CD4-positive, CD25-positive, alpha-beta regulatory T cell (primary cell): ENCODE measurements at regions not wholly inside any gene's neighbourhood (a gene's known extent, or its start where the extent isn't known, plus 50 kb on each side); places are given as distances from the start of the nearest gene placed in this dataset.

ENCODE experiments used
- ATAC-seq, 2 donors: fragments of 150-1000 bp; cut with Tn5 transposase; one replicate each; pipeline ENCODE4 v1.10.0; 2021; ENCODE audit warnings: low read depth in 2 of 2, moderate number of reproducible peaks in 2 of 2, moderate library complexity in 1 of 2
- DNase-seq, 3 donors: peaks; one replicate each; pipeline versions ENCODE4 v3.0.0 to v3.0.0-alpha.2; 2012 to 2022; ENCODE audit warnings: mixed read lengths in 1 of 3
- H3K27ac ChIP-seq: one replicate; pipeline ENCODE4 v1.7.0; 2013; ENCODE audit warnings: mild to moderate bottlenecking, low read length; ENCODE audit not compliant: insufficient read depth, poor library complexity, severe bottlenecking
- H3K27me3 ChIP-seq: one replicate; pipeline ENCODE4 v1.7.0; 2013; ENCODE audit warnings: low read length; ENCODE audit not compliant: control insufficient read depth, insufficient read depth
- H3K36me3 ChIP-seq: one replicate; pipeline ENCODE4 v1.7.0; 2013; ENCODE audit warnings: mild to moderate bottlenecking, low read length, moderate library complexity; ENCODE audit not compliant: control insufficient read depth, insufficient read depth
- H3K4me1 ChIP-seq: 2 replicates; pipeline ENCODE4 v1.7.0; 2013; ENCODE audit warnings: mild to moderate bottlenecking, low read length; ENCODE audit not compliant: insufficient read depth, control insufficient read depth, poor library complexity, severe bottlenecking
- H3K4me3 ChIP-seq: one replicate; pipeline ENCODE4 v1.7.0; 2013; ENCODE audit warnings: low read depth, mild to moderate bottlenecking, low read length, moderate library complexity
- H3K9me3 ChIP-seq, 2 experiments: 1 replicate in 1 of 2; 2 replicates in 1 of 2; pipeline ENCODE4 v1.7.0; 2013; ENCODE audit warnings: low read length in 2 of 2, mild to moderate bottlenecking in 1 of 2, moderate library complexity in 1 of 2; ENCODE audit not compliant: control insufficient read depth in 2 of 2
- H3K27ac Mint-ChIP-seq, 3 donors: one replicate each; pipeline ENCODE4 v1.8.0; 2020 to 2022; ENCODE audit warnings: mild to moderate bottlenecking in 3 of 3, mixed read lengths in 3 of 3, moderate library complexity in 2 of 3
- H3K27me3 Mint-ChIP-seq: one replicate; pipeline ENCODE4 v1.8.0; 2022; ENCODE audit warnings: mild to moderate bottlenecking, mixed read lengths
- H3K36me3 Mint-ChIP-seq: one replicate; pipeline ENCODE4 v1.8.0; 2020; ENCODE audit warnings: mixed read lengths
- H3K4me1 Mint-ChIP-seq, 4 donors: one replicate each; pipeline ENCODE4 v1.8.0; 2020 to 2022; ENCODE audit warnings: mixed read lengths in 4 of 4, mild to moderate bottlenecking in 1 of 4
- H3K4me3 Mint-ChIP-seq, 4 donors: one replicate each; pipeline ENCODE4 v1.8.0; 2020 to 2022; ENCODE audit warnings: mild to moderate bottlenecking in 4 of 4, mixed read lengths in 4 of 4, moderate library complexity in 3 of 4
- H3K9me3 Mint-ChIP-seq, 7 donors: one replicate each; pipeline ENCODE4 v1.8.0; 2020 to 2022; ENCODE audit warnings: mixed read lengths in 7 of 7, mild to moderate bottlenecking in 3 of 7, moderate library complexity in 2 of 7

DNA sequence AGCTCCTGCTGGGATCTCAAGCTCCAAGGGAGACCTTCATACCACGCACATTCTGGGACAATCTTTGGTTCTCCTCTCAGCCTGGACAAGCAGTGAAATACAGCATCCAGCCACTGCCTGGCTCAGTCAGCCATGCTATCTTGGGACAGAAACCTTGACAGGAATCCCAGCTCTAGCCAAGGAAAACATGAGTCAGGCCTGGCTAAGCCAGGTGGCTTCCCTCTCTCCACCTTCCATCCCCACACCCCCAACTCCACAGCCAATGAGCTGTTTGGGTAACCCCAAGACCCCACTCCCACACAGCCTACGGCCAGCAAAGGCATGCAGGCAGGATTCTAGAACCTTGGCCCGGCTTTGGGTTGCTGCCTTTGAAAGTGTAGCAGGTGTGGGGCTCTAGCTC, 64.9 kb downstream of the MCFD2 start:
- ATAC-seq, result no peak
- Histone ChIP-seq H3K27me3 (no peaks in the 10 kb centered on the region), H3K27ac (no peak overlapping the region), H3K4me1 (no peaks in the 10 kb centered on the region), H3K9me3 (no peaks in the 10 kb centered on the region), H3K4me3 (no peak overlapping the region), H3K36me3 (no peaks in the 10 kb centered on the region)
- no peak overlapping the region for H3K4me3 Mint-ChIP-seq
- no peaks in the 10 kb centered on the region for H3K36me3 Mint-ChIP-seq
- no peak for DNase-seq
- H3K9me3 Mint-ChIP-seq, result peaks cover 0 to 2% (median 0%) of the 10 kb centered on the region in 7 donors
- H3K27me3 Mint-ChIP-seq, result peaks cover 21% of the 10 kb centered on the region
- no peaks in the 10 kb centered on the region for H3K4me1 Mint-ChIP-seq
- no peak overlapping the region for H3K27ac Mint-ChIP-seq

DNA sequence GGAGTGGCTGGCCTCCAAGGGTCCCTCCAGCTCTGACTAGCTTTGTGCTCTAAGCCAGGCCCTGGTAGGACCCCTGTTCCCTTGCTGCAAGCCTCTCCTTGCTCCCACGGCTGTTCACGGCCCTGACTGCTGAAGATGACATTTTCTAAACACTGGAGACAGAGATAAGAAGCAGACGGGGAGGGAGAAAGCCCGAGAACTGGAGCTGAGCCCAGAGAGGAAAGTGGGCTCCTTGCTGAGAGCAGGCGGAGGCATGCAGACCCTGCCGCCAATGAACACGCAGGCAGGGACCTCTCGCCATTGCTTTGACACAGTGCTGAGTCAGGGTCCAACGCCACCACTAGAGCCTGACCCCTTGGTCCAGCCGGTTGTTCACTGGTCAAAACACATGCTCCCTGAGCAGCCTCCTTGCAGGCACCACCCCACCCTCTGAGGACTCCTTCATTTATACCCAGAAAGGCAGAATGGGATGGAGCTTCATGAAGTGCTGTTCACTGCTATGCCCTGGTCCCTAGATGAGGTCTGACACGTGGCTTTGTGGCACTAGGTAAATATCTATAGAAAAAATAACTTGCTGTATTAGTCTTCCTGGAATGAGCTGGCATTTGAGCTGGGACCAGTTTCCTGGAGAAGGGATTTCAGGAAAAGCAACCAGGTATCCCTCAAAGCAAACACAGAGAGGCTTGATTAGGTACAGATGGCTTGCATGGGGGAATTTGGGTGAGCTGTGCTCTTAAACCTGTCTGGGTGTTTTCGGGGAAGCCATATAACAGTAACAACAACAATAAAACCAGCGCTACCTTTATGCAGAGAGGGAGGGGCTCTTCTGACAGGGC, 65.7 kb downstream of the MCFD2 start:
- ATAC-seq (no peak), DNase-seq (no peak)
- Histone ChIP-seq H3K9me3 (no peaks in the 10 kb centered on the region), H3K36me3 (no peaks in the 10 kb centered on the region), H3K4me1 (no peaks in the 10 kb centered on the region), H3K27ac (no peak overlapping the region), H3K4me3 (no peak overlapping the region), H3K27me3 (no peaks in the 10 kb centered on the region)
- H3K27me3 Mint-ChIP-seq, result peaks cover 21% of the 10 kb centered on the region
- peaks cover 0 to 2% (median 0%) of the 10 kb centered on the region in 7 donors for H3K9me3 Mint-ChIP-seq
- no peak overlapping the region for H3K4me3 Mint-ChIP-seq
- no peaks in the 10 kb centered on the region for H3K36me3 Mint-ChIP-seq
- H3K27ac Mint-ChIP-seq, result no peak overlapping the region
- no peaks in the 10 kb centered on the region for H3K4me1 Mint-ChIP-seq

DNA sequence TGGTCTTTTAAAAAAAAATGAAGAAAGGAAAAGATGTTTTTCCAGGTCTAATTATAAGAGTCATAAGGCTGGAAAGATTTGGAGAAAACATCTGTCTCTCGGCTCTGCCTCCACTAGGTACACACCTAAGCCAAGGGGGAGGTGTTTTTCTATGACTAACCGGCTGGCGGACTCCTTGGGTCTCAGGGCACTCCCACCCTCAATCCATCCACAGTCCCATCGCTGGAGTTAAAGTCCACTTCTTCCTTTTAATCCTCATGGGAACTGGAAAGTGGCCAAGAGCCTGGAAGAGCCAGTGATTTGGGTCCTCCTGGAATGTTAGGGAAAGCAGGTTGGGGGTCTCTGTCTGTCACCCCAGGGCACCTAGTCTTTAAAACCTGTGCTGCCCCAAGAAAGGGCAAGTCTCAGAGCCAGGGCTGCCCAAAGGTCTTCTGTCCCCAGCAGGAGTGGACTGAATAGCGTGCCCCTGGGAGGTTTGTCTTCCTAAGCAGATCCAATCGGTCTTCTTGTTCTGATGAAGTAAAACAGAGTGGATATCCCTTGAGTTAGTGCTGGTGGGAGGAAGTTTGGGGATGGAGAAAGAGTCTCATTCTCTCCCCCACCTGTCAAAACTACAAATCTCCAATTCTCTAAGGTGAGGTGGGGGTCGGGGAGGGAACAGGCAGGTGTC, 66.4 kb downstream of the MCFD2 start:
- no peaks in the 10 kb centered on the region for H3K4me1 ChIP-seq
- no peaks in the 10 kb centered on the region for H3K27me3 ChIP-seq
- no peak overlapping the region for H3K27ac ChIP-seq
- peaks cover 20% of the 10 kb centered on the region for H3K27me3 Mint-ChIP-seq
- peak overlapping the region in 1 of 3 donors; percentile 67 for H3K27ac Mint-ChIP-seq
- H3K4me3 ChIP-seq, result no peak overlapping the region
- H3K9me3 ChIP-seq, result no peaks in the 10 kb centered on the region
- H3K4me1 Mint-ChIP-seq, result no peaks in the 10 kb centered on the region
- H3K36me3 ChIP-seq, result no peaks in the 10 kb centered on the region
- H3K9me3 Mint-ChIP-seq, result peaks cover 0 to 2% (median 0%) of the 10 kb centered on the region in 7 donors
- ATAC-seq (no peak), DNase-seq (no peak)
- no peaks in the 10 kb centered on the region for H3K36me3 Mint-ChIP-seq
- H3K4me3 Mint-ChIP-seq, result no peak overlapping the region

DNA sequence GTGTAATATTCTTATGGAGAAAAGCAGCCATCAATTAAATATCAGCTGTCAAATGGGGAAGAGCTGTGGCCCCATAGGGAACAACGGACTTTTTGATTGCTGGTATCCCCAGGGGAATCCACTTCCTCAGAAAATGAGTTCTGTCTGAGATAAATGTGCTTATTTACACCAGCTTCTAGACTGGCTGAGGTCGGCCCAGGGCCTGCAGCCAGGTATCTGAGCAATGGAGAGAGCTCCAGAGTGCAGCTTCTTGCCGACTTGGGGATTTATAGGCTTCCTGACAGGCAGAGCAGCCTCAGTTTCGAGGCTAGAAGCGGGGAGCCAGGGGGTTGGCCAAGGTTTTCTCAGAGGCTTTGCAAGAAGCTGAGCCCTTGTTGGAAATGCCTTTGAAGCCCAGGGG, 67.2 kb downstream of the MCFD2 start:
- Mint-ChIP-seq H3K36me3 (no peaks in the 10 kb centered on the region), H3K4me3 (no peak overlapping the region), H3K27ac (no peak overlapping the region), H3K4me1 (no peaks in the 10 kb centered on the region), H3K27me3 (peaks cover 17% of the 10 kb centered on the region), H3K9me3 (peaks cover 0 to 2% (median 0%) of the 10 kb centered on the region in 7 donors)
- Histone ChIP-seq H3K27ac (no peak overlapping the region), H3K9me3 (no peaks in the 10 kb centered on the region), H3K27me3 (no peaks in the 10 kb centered on the region), H3K4me3 (no peak overlapping the region), H3K36me3 (no peaks in the 10 kb centered on the region), H3K4me1 (no peaks in the 10 kb centered on the region)
- no peak for DNase-seq
- ATAC-seq, result no peak

DNA sequence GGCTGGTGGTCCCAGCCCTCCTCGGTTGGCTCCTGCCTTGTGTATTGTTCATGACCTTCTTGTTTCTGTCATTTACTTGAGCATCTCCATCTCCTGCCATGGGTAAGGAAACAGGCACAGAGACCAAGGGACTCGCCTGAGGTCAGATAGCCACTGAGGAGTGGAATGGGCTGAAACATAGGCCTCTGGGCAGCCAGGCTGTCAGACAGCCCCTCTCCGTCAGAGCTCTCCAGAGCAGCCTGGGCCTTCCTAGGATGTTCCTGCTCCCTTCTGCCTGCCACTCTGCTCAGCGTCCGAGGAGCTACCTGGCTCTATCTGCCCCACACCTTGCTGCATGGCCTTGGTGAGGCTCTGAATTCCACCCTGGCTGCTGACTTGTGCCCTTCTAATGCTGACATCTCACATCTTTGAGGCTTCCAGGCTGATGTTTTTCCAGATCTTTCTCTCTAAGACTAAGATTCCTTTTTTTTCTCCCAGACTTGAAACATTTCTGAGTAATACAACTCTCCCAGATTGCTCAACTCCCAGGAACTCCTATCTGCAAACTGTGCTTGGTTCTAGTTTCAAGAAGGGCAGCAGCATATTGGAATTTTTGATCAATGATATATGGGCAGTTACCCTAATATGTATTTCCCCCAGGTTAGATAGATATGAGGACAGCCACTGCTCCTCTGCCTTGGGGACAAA, 67.7 kb downstream of the MCFD2 start:
- Mint-ChIP-seq H3K4me3 (no peak overlapping the region), H3K9me3 (no peaks in the 10 kb centered on the region), H3K27me3 (peaks cover 17% of the 10 kb centered on the region), H3K27ac (no peak overlapping the region), H3K4me1 (no peaks in the 10 kb centered on the region), H3K36me3 (no peaks in the 10 kb centered on the region)
- no peaks in the 10 kb centered on the region for H3K4me1 ChIP-seq
- no peak for DNase-seq
- no peaks in the 10 kb centered on the region for H3K36me3 ChIP-seq
- H3K9me3 ChIP-seq, result no peaks in the 10 kb centered on the region
- ATAC-seq, result no peak
- H3K4me3 ChIP-seq, result no peak overlapping the region
- no peak overlapping the region for H3K27ac ChIP-seq
- H3K27me3 ChIP-seq, result no peaks in the 10 kb centered on the region

DNA sequence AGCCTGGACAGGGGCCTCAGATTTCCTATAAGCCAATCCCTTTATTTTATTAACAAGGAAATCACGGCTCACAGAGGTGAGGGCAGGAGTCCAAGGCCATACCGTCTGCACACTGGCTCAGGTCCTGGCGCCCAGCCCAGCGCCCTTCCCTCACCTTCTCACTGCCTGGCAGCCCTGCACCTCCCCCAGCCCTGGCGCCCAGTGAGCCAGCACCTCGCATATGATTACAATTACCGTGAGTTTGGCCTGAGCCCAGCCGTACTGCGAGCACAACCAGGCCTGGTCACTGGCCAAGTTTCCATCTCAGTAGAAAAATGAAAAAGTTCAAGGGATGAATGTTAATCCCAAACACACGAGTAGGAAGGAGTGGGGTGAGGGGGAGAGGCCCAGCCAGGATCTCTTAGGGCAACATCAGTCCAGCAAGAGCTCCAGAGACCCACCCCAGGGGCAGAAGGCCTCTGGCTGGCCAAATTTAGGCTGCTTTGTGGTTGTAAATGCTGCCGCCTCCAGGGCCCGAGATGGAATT, 68.4 kb downstream of the MCFD2 start:
- Mint-ChIP-seq H3K36me3 (no peaks in the 10 kb centered on the region), H3K4me1 (peaks cover 0 to under 1% (median 0%) of the 10 kb centered on the region in 4 donors), H3K27me3 (peaks cover 17% of the 10 kb centered on the region), H3K4me3 (no peak overlapping the region), H3K27ac (no peak overlapping the region), H3K9me3 (no peaks in the 10 kb centered on the region)
- ATAC-seq (no peak), DNase-seq (no peak)
- Histone ChIP-seq H3K4me3 (no peak overlapping the region), H3K9me3 (no peaks in the 10 kb centered on the region), H3K4me1 (no peaks in the 10 kb centered on the region), H3K36me3 (no peaks in the 10 kb centered on the region), H3K27me3 (no peaks in the 10 kb centered on the region), H3K27ac (no peak overlapping the region)

DNA sequence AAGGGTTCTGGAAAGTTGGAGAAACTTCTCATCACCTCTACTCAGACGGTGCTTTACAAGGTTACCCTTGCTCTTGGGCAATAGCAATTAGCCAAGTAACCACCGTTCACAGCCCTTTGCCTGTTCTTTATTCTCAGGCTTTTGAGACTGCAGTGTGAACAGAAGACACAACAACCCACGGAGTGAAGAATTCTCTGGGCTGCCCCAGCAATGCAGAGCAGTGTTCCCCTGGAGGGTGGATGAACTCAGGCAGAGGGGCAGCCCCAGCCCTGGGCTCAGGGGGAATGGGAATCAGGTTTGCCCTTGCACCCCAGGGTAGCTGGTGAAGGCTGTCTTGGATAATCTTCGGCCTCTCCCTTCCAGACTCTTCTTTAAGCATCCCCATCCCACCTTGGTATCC, 69.1 kb downstream of the MCFD2 start:
- Histone ChIP-seq H3K9me3 (no peaks in the 10 kb centered on the region), H3K27me3 (no peaks in the 10 kb centered on the region), H3K36me3 (no peaks in the 10 kb centered on the region), H3K4me1 (no peaks in the 10 kb centered on the region), H3K4me3 (no peak overlapping the region), H3K27ac (no peak overlapping the region)
- peaks cover 0 to 2% (median 0%) of the 10 kb centered on the region in 4 donors for H3K4me1 Mint-ChIP-seq
- ATAC-seq (no peak), DNase-seq (no peak)
- no peaks in the 10 kb centered on the region for H3K36me3 Mint-ChIP-seq
- H3K27ac Mint-ChIP-seq, result no peak overlapping the region
- peaks cover 19% of the 10 kb centered on the region for H3K27me3 Mint-ChIP-seq
- no peak overlapping the region for H3K4me3 Mint-ChIP-seq
- H3K9me3 Mint-ChIP-seq, result peaks cover 0 to 1% (median 0%) of the 10 kb centered on the region in 7 donors
